PC-3 (cell line): ENCODE measurements at regions not wholly inside any gene's neighbourhood (a gene's known extent, or its start where the extent isn't known, plus 50 kb on each side); places are given as distances from the start of the nearest gene placed in this dataset.

Experiments
- ATAC-seq: fragments of 200-7000 bp; cut with Tn5 transposase; 2 replicates; pipeline ENCODE4 v1.9.1; 2020; ENCODE audit warnings: mild to moderate bottlenecking, moderate library complexity
- BruUV-seq: library from RNA; stranded (reverse); fragments of 400-500 nt; replicated peaks from 2 replicates; lab custom pipeline; 2021; lab: Mats Ljungman, UMichigan
- CTCF ChIA-PET: fragments of 300-600 bp; sonication (Branson Sonifier 250); formaldehyde crosslinking; loops from one replicate; lab custom pipeline; 2022; ENCODE audit warnings: antibody characterized with exemption; lab: Charles Lee
- POLR2A ChIA-PET: fragments of 300-600 bp; sonication (Branson Sonifier 250); formaldehyde crosslinking; loops from one replicate; lab custom pipeline; 2022; ENCODE audit warnings: antibody characterized with exemption; ENCODE audit not compliant: unreplicated experiment; lab: Charles Lee
- DNase-seq: peaks from one replicate; pipeline ENCODE4 v3.0.0-alpha.2; 2015
- H2AFZ ChIP-seq: fragments of 300-600 bp; sonication (generic); 2 replicates; pipeline ENCODE4 v1.6.0; 2016; ENCODE audit warnings: antibody characterized with exemption, low read length
- H3F3A ChIP-seq: fragments of 300-600 bp; sonication (generic); one replicate; pipeline ENCODE4 v1.6.0; 2017; ENCODE audit warnings: antibody characterized with exemption, low read length, control low read depth, mild to moderate bottlenecking; ENCODE audit not compliant: unreplicated experiment
- H3K27ac ChIP-seq: fragments of 300-600 bp; sonication (generic); 2 replicates; pipeline ENCODE4 v1.5.1; 2016; ENCODE audit warnings: mild to moderate bottlenecking, low read length
- H3K27me3 ChIP-seq: fragments of 300-600 bp; sonication (generic); 2 replicates; pipeline ENCODE4 v1.6.1; 2016; ENCODE audit warnings: low read length, mixed read lengths
- H3K36me3 ChIP-seq: fragments of 300-600 bp; sonication (generic); 2 replicates; pipeline ENCODE4 v1.6.1; 2016; ENCODE audit warnings: low read depth, mixed run types, low read length, mixed read lengths
- H3K4me1 ChIP-seq: fragments of 300-600 bp; sonication (generic); 2 replicates; pipeline ENCODE4 v1.5.1; 2016; ENCODE audit warnings: low read length; ENCODE audit not compliant: insufficient read depth
- H3K4me2 ChIP-seq: fragments of 300-600 bp; sonication (generic); 2 replicates; pipeline ENCODE4 v1.6.0; 2016; ENCODE audit warnings: low read length
- H3K4me3 ChIP-seq: fragments of 300-600 bp; sonication (generic); 2 replicates; pipeline ENCODE4 v1.5.1; 2016; ENCODE audit warnings: mild to moderate bottlenecking, low read length, mixed read lengths
- H3K79me2 ChIP-seq: fragments of 300-600 bp; sonication (generic); 2 replicates; pipeline ENCODE4 v1.6.1; 2017; ENCODE audit warnings: low read length, mixed read lengths
- H3K9ac ChIP-seq: fragments of 300-600 bp; sonication (generic); 2 replicates; pipeline ENCODE4 v1.6.0; 2016; ENCODE audit warnings: mild to moderate bottlenecking, low read length
- H3K9me2 ChIP-seq: fragments of 300-600 bp; sonication (generic); replicated peaks from 2 replicates; pipeline ENCODE4 v1.6.1; 2016; ENCODE audit warnings: mixed run types, low read length, mixed read lengths
- H3K9me3 ChIP-seq: fragments of 300-600 bp; sonication (generic); 2 replicates; pipeline ENCODE4 v1.6.1; 2016; ENCODE audit warnings: low read length, mixed read lengths
- H4K20me1 ChIP-seq: fragments of 300-600 bp; sonication (generic); 2 replicates; pipeline ENCODE4 v1.6.1; 2016; ENCODE audit warnings: low read length, mixed read lengths
- CTCF ChIP-seq: fragments of 300-600 bp; sonication (generic); conservative IDR thresholded peaks from 2 replicates; pipeline ENCODE4 v1.5.1; 2017; ENCODE audit warnings: antibody characterized with exemption, low read depth, mild to moderate bottlenecking, low read length
- EZH2 ChIP-seq: fragments of 300-600 bp; sonication (generic); IDR thresholded peaks from one replicate; pipeline ENCODE4 v1.6.1; 2017; ENCODE audit warnings: antibody characterized with exemption, mild to moderate bottlenecking, low read length; ENCODE audit not compliant: unreplicated experiment
- EZH2phosphoT487 ChIP-seq: fragments of 300-600 bp; sonication (generic); IDR thresholded peaks from 2 replicates; pipeline ENCODE4 v1.6.1; 2018; ENCODE audit warnings: mild to moderate bottlenecking, antibody characterized with exemption, low read length, borderline replicate concordance
- intact Hi-C: fragments of 100-400 bp; cut with micrococcal nuclease; formaldehyde crosslinking; loops from 2 replicates; pipeline ENCODE4 v1.9.0; 2023

- ChIA-PET POLR2A (no interaction called here), CTCF (no interaction called here)
- ATAC-seq (no peak), DNase-seq (no peak)
- TF ChIP-seq EZH2 (no peak), CTCF (no peak), EZH2phosphoT487 (no peak)
- H2AFZ ChIP-seq: no peak overlapping the region
- no TSS peak for BruUV-seq
- no peaks in the 10 kb centered on the region for H3K79me2 ChIP-seq
- H3K4me2 ChIP-seq: no peak overlapping the region
- no peak overlapping the region for H3K9ac ChIP-seq
- no peaks in the 10 kb centered on the region for H3K36me3 ChIP-seq
- no peaks in the 10 kb centered on the region for H4K20me1 ChIP-seq
- no peaks in the 10 kb centered on the region; the same call in 1 of the 2 replicates for H3K27me3 ChIP-seq
- no peak overlapping the region for H3K4me3 ChIP-seq
- H3K27ac ChIP-seq: no peak overlapping the region
- no peaks in the 10 kb centered on the region for H3K9me2 ChIP-seq
- intact Hi-C loops: no loop called here
- no peaks in the 10 kb centered on the region for H3F3A ChIP-seq
- no peaks in the 10 kb centered on the region for H3K9me3 ChIP-seq
- no peaks in the 10 kb centered on the region for H3K4me1 ChIP-seq
Measured at GRCh38 chr2:107592280-107592624, 234.4 kb upstream of the RGPD4 start.

DNA sequence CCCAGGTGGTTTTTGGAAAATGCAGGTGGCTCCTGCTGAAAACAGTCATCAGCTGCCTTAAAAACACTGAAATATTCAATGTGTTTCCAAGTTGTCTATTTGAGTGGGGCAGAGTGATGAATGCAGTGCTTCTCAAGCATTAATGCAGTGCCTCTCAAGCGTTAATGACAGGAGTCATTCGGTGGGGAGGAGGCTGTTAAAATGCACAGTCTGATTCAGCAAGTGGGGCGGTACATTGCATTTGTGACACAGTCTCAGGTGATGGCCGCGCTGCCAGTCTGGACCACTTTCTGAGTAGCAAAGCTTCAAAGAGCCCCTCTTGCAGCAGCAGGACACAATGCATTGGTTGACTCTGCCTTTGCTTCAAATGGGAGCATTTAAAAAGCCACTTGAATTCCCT is 231.4 kb upstream of the RGPD4 start:
- Histone ChIP-seq H3K9me3 (no peaks in the 10 kb centered on the region), H4K20me1 (no peaks in the 10 kb centered on the region), H3K36me3 (no peaks in the 10 kb centered on the region), H3K4me1 (no peaks in the 10 kb centered on the region), H3K9ac (no peak overlapping the region), H3K4me2 (0 out of 2 replicates have a peak overlapping the region, but pooled peaks have one; percentile 43), H3K9me2 (no peaks in the 10 kb centered on the region), H2AFZ (no peak overlapping the region), H3K27me3 (peaks cover 2% of the 10 kb centered on the region; the same call in 1 of the 2 replicates), H3K27ac (no peak overlapping the region), H3K79me2 (no peaks in the 10 kb centered on the region), H3F3A (no peaks in the 10 kb centered on the region), H3K4me3 (no peak overlapping the region)
- DNase-seq (no peak), ATAC-seq (no peak)
- ChIA-PET CTCF (no interaction called here), POLR2A (no interaction called here)
- intact Hi-C loops: no loop called here
- no peak for TF ChIP-seq EZH2phosphoT487
- no peak for TF ChIP-seq CTCF
- no peak for TF ChIP-seq EZH2
- BruUV-seq: no TSS peak

DNA sequence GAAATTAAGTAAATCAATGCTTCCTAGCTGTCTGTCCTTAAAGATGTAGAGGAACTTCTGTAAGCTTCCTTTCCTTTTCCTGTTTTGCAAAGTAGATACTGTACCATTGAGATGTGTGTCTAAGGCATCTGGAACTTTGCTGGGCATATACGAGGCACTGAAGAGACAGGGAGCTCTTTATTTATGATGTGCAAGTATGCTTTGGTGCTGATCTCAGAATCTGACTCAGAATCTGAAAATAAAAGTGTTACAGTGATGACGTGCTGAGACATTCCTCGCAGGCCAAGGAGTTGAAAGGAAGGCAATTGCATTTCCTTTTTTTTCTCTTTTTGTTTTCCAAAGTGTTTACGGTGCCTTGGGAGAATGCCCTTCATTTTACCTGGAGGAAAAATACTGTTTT is 230.9 kb upstream of the RGPD4 start:
- no TSS peak for BruUV-seq
- ATAC-seq (no peak), DNase-seq (peak; percentile 25)
- Histone ChIP-seq H3K27ac (no peak overlapping the region), H3K36me3 (no peaks in the 10 kb centered on the region), H4K20me1 (no peaks in the 10 kb centered on the region), H3K4me2 (peak overlapping the region; percentile 43; the same call in 1 of the 2 replicates), H3K79me2 (no peaks in the 10 kb centered on the region), H3K9me2 (no peaks in the 10 kb centered on the region), H3K27me3 (peaks cover 2% of the 10 kb centered on the region; the same call in 1 of the 2 replicates), H3K9me3 (no peaks in the 10 kb centered on the region), H3F3A (no peaks in the 10 kb centered on the region), H2AFZ (no peak overlapping the region; the same call in 1 of the 2 replicates), H3K4me3 (no peak overlapping the region), H3K9ac (no peak overlapping the region), H3K4me1 (no peaks in the 10 kb centered on the region)
- POLR2A ChIA-PET: no interaction called here
- intact Hi-C loops: no loop called here
- CTCF ChIA-PET: no interaction called here
- TF ChIP-seq EZH2: no peak
- TF ChIP-seq EZH2phosphoT487: no peak
- no peak for TF ChIP-seq CTCF
